IMR-90 (cell line): ENCODE measurements at regions not wholly inside any gene's neighbourhood (a gene's known extent, or its start where the extent isn't known, plus 50 kb on each side); places are given as distances from the start of the nearest gene placed in this dataset.
"Not testable (repeated sequence)": the region's sequence is repeated elsewhere in the genome, so short reads cannot be mapped to it uniquely, and the experiment has no call there.

Experiments
- ATAC-seq: fragments of 200-7000 bp; cut with Tn5 transposase; 2 replicates; pipeline ENCODE4 v1.9.1; 2020; ENCODE audit warnings: low read depth, mild to moderate bottlenecking, moderate library complexity
- BruUV-seq: library from RNA; stranded (reverse); fragments of 400-500 nt; replicated peaks from 2 replicates; lab custom pipeline; 2021; lab: Mats Ljungman, UMichigan
- CTCF ChIA-PET: fragments of 300-600 bp; formaldehyde crosslinking; extraction: SDS; loops from one replicate; lab custom pipeline; 2021; ENCODE audit warnings: antibody characterized with exemption; lab: Yijun Ruan, JAX
- POLR2A ChIA-PET: fragments of 300-600 bp; sonication (Branson Sonifier 250); formaldehyde crosslinking; loops from one replicate; lab custom pipeline; 2022; ENCODE audit warnings: antibody characterized with exemption; ENCODE audit not compliant: unreplicated experiment; lab: Charles Lee
- DNase-seq: peaks from one replicate; pipeline ENCODE4 v3.0.0; 2013
- H2AFZ ChIP-seq: replicated peaks from 2 replicates; pipeline ENCODE3; 2013; ENCODE audit warnings: low read length, mild to moderate bottlenecking; ENCODE audit not compliant: poor library complexity
- H2AK5ac ChIP-seq: 2 replicates; pipeline ENCODE4 v1.6.1; 2013; ENCODE audit warnings: low read depth, low read length, inconsistent platforms
- H2AK9ac ChIP-seq: replicated peaks from 2 replicates; pipeline ENCODE3; 2013; ENCODE audit warnings: mild to moderate bottlenecking, low read depth, low read length, moderate library complexity; ENCODE audit not compliant: poor library complexity
- H2BK120ac ChIP-seq: 2 replicates; pipeline ENCODE4 v1.6.1; 2013; ENCODE audit warnings: low read depth, low read length, inconsistent platforms
- H2BK15ac ChIP-seq: 3 replicates; pipeline ENCODE4 v1.6.1; 2013; ENCODE audit warnings: low read depth, low read length, inconsistent platforms
- H2BK20ac ChIP-seq: 2 replicates; pipeline ENCODE4 v1.6.1; 2013; ENCODE audit warnings: low read depth, mild to moderate bottlenecking, inconsistent platforms, low read length, moderate library complexity
- H2BK5ac ChIP-seq: 2 replicates; pipeline ENCODE4 v1.6.1; 2013; ENCODE audit warnings: mild to moderate bottlenecking, low read depth, low read length, inconsistent platforms; ENCODE audit not compliant: poor library complexity, severe bottlenecking
- H3K14ac ChIP-seq: replicated peaks from 2 replicates; pipeline ENCODE4 v1.6.1; 2013; ENCODE audit warnings: low read depth, low read length, inconsistent platforms
- H3K18ac ChIP-seq: 2 replicates; pipeline ENCODE4 v1.6.1; 2013; ENCODE audit warnings: low read depth, low read length, control low read depth
- H3K23ac ChIP-seq: 2 replicates; pipeline ENCODE4 v1.6.1; 2013; ENCODE audit warnings: low read depth, low read length, inconsistent platforms
- H3K27ac ChIP-seq: 2 replicates; pipeline ENCODE4 v1.5.1; 2013; ENCODE audit warnings: mild to moderate bottlenecking, control low read depth, low read length; ENCODE audit not compliant: insufficient read depth
- H3K27me3 ChIP-seq: 2 replicates; pipeline ENCODE4 v1.6.1; 2013; ENCODE audit warnings: low read length; ENCODE audit not compliant: control insufficient read depth, insufficient read depth
- H3K36me3 ChIP-seq: 2 replicates; pipeline ENCODE4 v1.6.1; 2013; ENCODE audit warnings: low read length, mixed read lengths; ENCODE audit not compliant: control insufficient read depth, insufficient read depth
- H3K4ac ChIP-seq: 2 replicates; pipeline ENCODE4 v1.6.1; 2013; ENCODE audit warnings: low read depth, low read length, inconsistent platforms
- H3K4me1 ChIP-seq: 2 replicates; pipeline ENCODE4 v1.6.1; 2013; ENCODE audit warnings: low read length, mixed read lengths; ENCODE audit not compliant: control insufficient read depth, insufficient read depth
- H3K4me2 ChIP-seq: 2 replicates; pipeline ENCODE4 v1.6.1; 2013; ENCODE audit warnings: low read depth, mild to moderate bottlenecking, control low read depth, low read length, moderate library complexity
- H3K4me3 ChIP-seq: 2 replicates; pipeline ENCODE4 v1.5.1; 2013; ENCODE audit warnings: low read depth, mild to moderate bottlenecking, control low read depth, low read length, moderate library complexity; ENCODE audit not compliant: insufficient read depth
- H3K56ac ChIP-seq: 2 replicates; pipeline ENCODE4 v1.6.1; 2013; ENCODE audit warnings: low read length, inconsistent platforms; ENCODE audit not compliant: insufficient read depth; ENCODE audit errors: extremely low read depth
- H3K79me1 ChIP-seq, 2 experiments: 2 replicates each; pipeline ENCODE4 v1.6.1; 2013; ENCODE audit warnings: low read length in 2 of 2, inconsistent platforms in 1 of 2, low read depth in 1 of 2
- H3K9ac ChIP-seq: 2 replicates; pipeline ENCODE4 v1.6.1; 2013; ENCODE audit warnings: low read depth, low read length, control low read depth
- H3K9me1 ChIP-seq: 2 replicates; pipeline ENCODE4 v1.6.1; 2013; ENCODE audit warnings: low read length, inconsistent platforms; ENCODE audit not compliant: insufficient read depth
- H3K9me3 ChIP-seq: 2 replicates; pipeline ENCODE4 v1.6.1; 2013; ENCODE audit warnings: low read length; ENCODE audit not compliant: control insufficient read depth, insufficient read depth
- H4K20me1 ChIP-seq: 2 replicates; pipeline ENCODE4 v1.6.1; 2013; ENCODE audit warnings: low read length, inconsistent platforms; ENCODE audit not compliant: insufficient read depth
- H4K5ac ChIP-seq: 2 replicates; pipeline ENCODE4 v1.6.1; 2013; ENCODE audit warnings: mild to moderate bottlenecking, low read depth, low read length, control low read depth
- H4K8ac ChIP-seq, 2 experiments: 2 replicates each; pipeline ENCODE4 v1.6.1; 2013; ENCODE audit warnings: low read depth in 2 of 2, low read length in 2 of 2, control low read depth in 1 of 2, inconsistent platforms in 1 of 2
- H4K91ac ChIP-seq: 2 replicates; pipeline ENCODE4 v1.6.1; 2013; ENCODE audit warnings: low read depth, low read length, inconsistent platforms; ENCODE audit not compliant: insufficient read depth
- ELK1 ChIP-seq: fragments of 150-350 bp; IDR thresholded peaks from 2 replicates; pipeline ENCODE4 v1.6.1; 2016; ENCODE audit warnings: low read depth, mild to moderate bottlenecking, low read length, moderate library complexity, borderline replicate concordance
- WGBS, 2 experiments: methylation state at CpG; one replicate each; pipeline versions ENCODE4 v1.1.5 to v1.1.7; 2013; ENCODE audit warnings: missing lambda C conversion rate in 2 of 2; ENCODE audit not compliant: insufficient read length in 1 of 2; ENCODE audit errors: extremely low coverage in 2 of 2; 5-methylcytosine and 5-hydroxymethylcytosine counted together
- dilution Hi-C: fragments of 300-500 bp; cut with HindIII; formaldehyde crosslinking; loops from one replicate; pipeline ENCODE4 v1.14.3; 2018; ENCODE audit warnings: low sequenced_read_pairs; ENCODE audit not compliant: unreplicated experiment
- in situ Hi-C: fragments of 300-500 bp; cut with MboI; formaldehyde crosslinking; loops from 3 replicates; pipeline ENCODE4 v1.14.3; 2019; ENCODE audit warnings: low sequenced_read_pairs, inconsistent platforms, mixed read lengths
- intact Hi-C: fragments of 100-400 bp; cut with micrococcal nuclease; formaldehyde crosslinking; loops from 2 replicates; pipeline ENCODE4 v1.10.0; 2022

GRCh38 chr3:69683082-69683806 is 56.0 kb upstream of the MITF start:
- Histone ChIP-seq H3K27me3 (peaks cover 8% of the 10 kb centered on the region), H2BK20ac (no peak overlapping the region), H4K91ac (no peak overlapping the region), H3K9ac (no peak overlapping the region), H3K27ac (no peak overlapping the region), H3K4me2 (no peak overlapping the region), H3K56ac (no peak overlapping the region), H4K20me1 (no peaks in the 10 kb centered on the region), H3K4me3 (no peak overlapping the region), H3K4ac (no peak overlapping the region), H3K9me1 (0 out of 2 replicates have a peak, but pooled peaks cover 4% of the 10 kb centered on the region), H3K23ac (no peak overlapping the region), H3K18ac (no peak overlapping the region), H3K9me3 (no peaks in the 10 kb centered on the region), H2AK5ac (no peak overlapping the region), H3K79me1 (no peaks in the 10 kb centered on the region), H2BK15ac (no peak overlapping the region), H2BK120ac (no peak overlapping the region), H3K4me1 (peaks cover 9% of the 10 kb centered on the region), H2AFZ (no peak overlapping the region), H4K8ac (no peak overlapping the region), H3K14ac (no peak overlapping the region), H4K5ac (no peak overlapping the region), H2BK5ac (no peak overlapping the region), H3K36me3 (no peaks in the 10 kb centered on the region), H2AK9ac (no peak overlapping the region)
- ChIA-PET CTCF (interaction anchor here (0.5 to 0.9 kb wide), 2 partner anchors 8 to 86 kb away, joined by 3 read pairs; no protein-coding TSS in a partner anchor), POLR2A (no interaction called here)
- TF ChIP-seq ELK1: no peak
- dilution Hi-C loops (loop anchor here (25.0 kb wide), 1 partner anchor 254 kb away; no protein-coding TSS in a partner anchor), in situ Hi-C loops (no loop called here), intact Hi-C loops (no loop called here)
- no TSS peak for BruUV-seq
- 17% methylated on average over 1 of the region's 4 CpGs; no CpG with 5 or more reads in 1 of the 2 experiments for WGBS, 2 experiments
- DNase-seq (no peak), ATAC-seq (no peak)

DNA sequence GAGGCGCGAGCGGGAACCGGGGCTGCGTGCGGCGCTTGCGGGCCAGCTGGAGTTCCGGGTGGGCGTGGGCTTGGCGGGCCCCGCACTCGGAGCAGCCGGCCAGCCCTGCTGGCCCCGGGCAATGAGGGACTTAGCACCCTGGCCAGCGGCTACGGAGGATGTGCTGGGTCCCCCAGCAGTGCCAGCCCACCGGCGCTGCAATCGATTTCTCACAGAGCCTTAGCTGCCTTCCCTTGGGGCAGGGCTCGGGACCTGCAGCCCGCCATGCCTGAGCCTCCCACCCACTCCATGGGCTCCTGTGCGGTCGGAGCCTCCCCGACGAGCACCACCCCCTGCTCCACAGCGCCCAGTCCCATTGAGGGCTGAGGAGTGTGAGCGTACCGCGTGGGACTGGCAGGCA is 61.8 kb upstream of the MITF start:
- H2BK120ac ChIP-seq, H3K9me1 ChIP-seq, H2BK5ac ChIP-seq, H3K56ac ChIP-seq, H3K23ac ChIP-seq, H4K91ac ChIP-seq, H4K5ac ChIP-seq, BruUV-seq, H4K20me1 ChIP-seq, H3K4me1 ChIP-seq, H3K4me3 ChIP-seq, H4K8ac ChIP-seq, ATAC-seq, H3K14ac ChIP-seq, H2AFZ ChIP-seq, POLR2A ChIA-PET, H3K9me3 ChIP-seq, H3K18ac ChIP-seq, H2AK9ac ChIP-seq, H3K4ac ChIP-seq, H2BK15ac ChIP-seq, H2AK5ac ChIP-seq, H3K27me3 ChIP-seq, H3K36me3 ChIP-seq, H3K79me1 ChIP-seq, H3K27ac ChIP-seq, H2BK20ac ChIP-seq, H3K9ac ChIP-seq, DNase-seq, CTCF ChIA-PET, H3K4me2 ChIP-seq: not testable (repeated sequence)
- intact Hi-C loops (loop anchor here (10.0 kb wide), 1 partner anchor 553 kb away; the partner anchor contains the start of gene LMOD3), in situ Hi-C loops (loop anchor here (10.0 kb wide), 2 partner anchors 373 to 523 kb away; no protein-coding TSS in a partner anchor), dilution Hi-C loops (loop anchor here (25.0 kb wide), 1 partner anchor 260 kb away; no protein-coding TSS in a partner anchor)
- no CpG with 5 or more reads among the region's 30 CpGs for WGBS, 2 experiments
